ENCODE measurements at regions not wholly inside any gene's neighbourhood (a gene's known extent, or its start where the extent isn't known, plus 50 kb on each side); places are given as distances from the start of the nearest gene placed in this dataset.

DNA sequence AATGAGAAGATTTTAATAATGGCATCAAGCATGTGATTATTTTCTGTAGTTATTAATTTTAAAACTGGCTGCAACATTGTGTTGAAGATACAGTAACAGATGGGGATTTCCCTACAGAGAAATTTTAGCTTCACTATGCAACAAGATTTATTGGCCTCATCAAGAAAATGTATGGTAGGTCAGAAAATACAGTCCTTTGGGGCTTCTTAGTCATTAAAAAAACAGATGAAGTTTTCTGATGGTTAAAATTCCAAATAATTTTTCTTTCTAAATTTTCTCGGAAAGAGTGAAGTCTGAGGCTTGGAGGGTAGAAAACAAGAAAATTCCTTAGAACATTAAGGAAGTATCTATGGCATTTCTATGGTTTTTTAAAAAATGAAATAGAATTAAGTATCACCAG lies 1790.8 kb upstream of the PCDH20 start:
- no peak for DNase-seq

DNA sequence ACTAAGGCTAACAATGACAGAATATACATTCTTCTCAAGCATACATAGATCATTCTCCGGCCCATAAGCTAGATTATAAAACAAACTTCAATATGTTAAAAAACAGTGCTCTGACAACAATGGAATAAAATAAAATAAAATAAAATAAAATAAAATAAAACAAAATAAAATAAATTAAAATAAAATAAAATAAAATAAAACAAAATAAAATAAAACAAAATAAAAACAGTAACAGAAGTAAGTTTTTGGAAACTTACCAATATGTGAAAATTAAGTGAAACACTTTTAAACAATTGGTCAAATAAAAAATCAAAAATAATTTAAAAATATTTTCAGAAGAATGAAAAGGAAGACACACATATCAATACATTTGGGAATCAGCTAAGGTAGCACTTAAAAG lies 1785.8 kb upstream of the PCDH20 start:
- DNase-seq, result no peak

DNA sequence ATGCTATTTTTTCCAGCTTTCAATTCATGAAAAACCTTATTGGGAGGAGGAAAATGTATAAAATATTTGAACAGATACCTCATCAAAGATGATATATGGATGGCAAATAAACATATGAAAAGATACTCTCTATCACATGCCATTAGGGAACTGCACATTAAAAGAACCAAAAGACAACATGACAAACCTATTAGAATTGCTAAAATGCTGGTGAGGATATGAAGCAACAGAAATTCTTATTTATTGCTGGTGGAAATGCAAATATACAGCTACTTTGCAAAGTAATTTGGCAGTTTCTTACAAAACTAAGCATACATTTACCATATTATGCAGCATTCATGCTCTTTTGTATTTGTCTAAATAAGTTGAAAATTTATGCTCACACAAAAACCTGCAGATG lies 1783.9 kb upstream of the PCDH20 start:
- no peak for DNase-seq

DNA sequence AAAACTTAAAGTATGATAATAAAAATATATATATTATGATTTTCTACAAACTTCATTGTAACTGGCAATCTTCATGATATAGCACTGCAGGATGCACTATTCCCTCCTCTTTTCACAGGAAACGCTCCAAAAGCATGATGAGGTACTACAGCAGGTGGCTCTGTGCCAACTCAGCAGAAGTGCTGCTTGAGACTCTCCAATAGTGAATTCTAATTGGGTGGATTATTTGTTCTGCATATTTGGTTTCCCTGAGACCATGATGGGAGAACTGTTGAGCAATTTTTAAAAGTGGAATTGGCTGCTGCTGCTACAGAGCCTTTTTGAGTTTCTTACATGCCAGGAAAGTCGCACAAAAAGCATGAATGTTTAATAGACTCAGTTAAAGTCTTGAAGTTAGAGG lies 1782.4 kb upstream of the PCDH20 start:
- DNase-seq, result no peak

DNA sequence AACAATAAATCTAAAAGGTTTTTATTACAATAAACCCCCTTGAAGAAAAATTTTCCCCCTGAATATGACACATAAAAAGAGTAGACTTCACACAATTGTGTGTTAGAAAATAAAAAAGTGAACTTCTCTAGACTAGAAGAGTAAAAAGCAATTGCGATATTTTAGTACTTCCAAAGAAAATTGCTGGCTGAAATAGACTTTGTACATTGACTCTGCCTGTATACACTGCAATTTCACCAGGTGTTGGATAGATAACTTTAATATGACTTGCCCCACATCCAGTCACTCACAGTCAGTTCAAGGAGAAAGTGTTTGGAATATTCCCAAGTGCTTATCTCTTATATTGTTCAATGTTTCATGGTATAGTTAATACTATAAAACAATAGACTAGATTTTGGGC lies 1780.1 kb upstream of the PCDH20 start:
- no peak for DNase-seq

DNA sequence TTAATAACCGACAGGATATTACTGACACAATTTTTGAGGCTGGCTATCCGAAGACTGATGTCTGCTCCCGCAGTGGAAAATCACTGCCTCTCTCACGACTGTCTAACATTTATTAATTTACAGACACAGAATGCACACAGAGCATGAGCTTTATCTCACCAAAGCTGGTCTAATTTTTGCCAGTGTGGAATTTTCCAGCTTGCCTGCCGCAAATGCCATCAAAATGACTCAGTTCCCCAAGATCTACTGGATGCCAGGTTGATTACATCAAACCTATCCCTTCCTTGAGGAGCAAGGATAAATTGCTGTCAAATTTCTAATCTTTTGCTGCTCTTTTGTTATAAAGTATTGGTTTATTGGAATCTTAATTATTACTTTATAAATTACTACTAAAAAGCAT lies 1775.1 kb upstream of the PCDH20 start:
- peak; percentile 80 for DNase-seq

DNA sequence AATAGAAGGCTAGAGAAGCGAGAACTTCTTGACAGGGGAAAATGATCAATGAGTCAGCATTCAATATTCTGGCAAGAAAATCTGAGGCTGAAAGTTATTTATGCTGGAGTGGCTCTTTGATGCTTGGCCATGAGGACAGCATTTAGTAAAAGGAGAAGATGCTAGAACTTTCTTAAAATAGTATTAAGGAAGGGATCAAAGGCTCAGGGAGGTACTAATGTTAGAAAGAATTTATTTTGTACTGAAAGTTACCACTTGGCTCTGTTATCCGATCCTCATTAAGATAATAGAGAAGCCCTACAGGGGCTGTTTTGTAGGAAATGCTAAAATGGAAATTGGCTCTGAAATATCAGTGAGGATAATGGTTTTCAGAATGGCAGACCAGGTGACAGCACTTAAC lies 1774.6 kb upstream of the PCDH20 start:
- DNase-seq, result no peak

DNA sequence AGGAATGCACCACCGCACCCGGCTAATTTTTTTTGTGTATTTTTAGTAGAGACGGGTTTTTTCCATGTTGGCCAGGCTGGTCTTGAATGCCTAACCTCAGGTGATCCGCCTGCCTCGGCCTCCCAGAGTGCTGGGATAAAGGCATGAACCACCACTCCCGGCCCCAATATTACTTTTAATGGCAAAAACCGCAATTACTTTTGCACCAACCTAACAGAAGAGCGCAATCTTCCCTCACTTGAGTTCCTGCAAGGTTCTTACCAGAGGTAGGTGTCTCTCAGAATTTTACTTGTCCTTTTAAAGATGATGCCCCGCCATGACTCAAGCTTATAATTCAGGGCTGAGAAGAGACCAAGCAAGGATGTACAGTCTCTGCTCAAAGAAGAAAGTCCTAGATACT lies 1774.1 kb upstream of the PCDH20 start:
- no peak for DNase-seq

DNA sequence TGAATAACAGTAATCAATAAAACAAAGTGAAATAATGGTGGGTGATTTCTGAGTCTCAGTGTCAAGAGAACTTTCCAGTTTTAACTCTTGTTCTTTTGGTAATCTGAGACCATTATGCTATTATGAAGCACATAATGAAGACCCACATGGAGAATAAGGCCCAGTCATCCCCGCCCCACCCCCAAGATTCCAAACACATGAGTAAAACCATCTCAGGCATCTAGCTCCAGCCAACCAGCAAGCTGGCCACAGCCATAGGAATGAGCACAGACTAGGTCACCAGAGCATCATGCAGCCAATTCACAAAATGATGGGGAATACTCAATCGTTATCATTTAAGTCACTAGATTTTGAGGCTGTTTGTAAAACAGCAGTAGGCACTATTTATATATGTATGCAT lies 1769.0 kb upstream of the PCDH20 start:
- DNase-seq, result peak; percentile 94

DNA sequence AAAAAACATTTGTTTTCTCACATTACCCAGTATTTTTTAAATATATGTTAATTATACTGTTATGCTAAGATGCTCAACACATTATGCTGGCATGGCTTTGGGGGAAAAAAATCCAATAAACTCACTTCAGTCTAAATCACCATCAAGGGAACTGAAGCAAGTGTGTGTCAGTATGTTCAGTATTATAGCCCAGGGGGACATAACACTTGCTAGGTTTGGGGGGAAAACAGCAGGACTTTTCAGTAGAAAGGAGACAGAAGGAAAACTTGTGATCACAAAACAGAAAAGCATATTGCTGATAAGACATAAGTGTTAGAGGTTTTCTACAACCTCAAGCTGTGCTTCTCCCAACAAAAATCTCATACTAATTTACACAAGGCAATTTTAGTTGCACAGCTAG lies 1759.9 kb upstream of the PCDH20 start:
- DNase-seq, result no peak

DNA sequence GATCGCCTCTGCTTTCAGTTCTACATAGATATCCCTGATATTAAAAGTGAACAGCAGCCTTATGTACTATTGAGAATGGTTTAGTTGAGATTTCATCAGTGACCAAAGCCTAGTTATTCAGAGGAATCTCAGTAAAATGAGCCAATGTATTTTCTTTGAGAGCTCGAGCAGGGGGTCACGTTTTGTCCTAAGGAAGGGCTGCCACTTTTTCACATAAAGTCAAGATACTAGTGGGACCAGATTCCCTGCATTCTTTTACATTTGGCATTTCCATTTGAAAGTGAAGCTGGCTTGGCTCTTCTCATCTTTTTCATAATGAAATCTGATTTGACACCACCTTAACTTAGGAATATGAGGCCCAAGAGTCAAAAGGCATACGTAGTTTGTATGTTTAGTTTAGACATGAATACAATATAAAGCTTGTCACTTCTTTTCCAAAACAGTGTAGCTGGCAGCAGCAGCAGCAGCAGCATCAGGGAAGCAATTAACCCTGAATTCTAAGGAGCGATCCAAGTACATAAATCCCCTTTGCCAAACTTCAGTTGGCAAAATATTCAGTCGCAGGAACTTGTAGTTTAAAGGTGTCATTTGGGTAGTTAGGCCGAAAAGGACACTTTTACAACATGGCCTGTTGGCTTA lies 1752.2 kb upstream of the PCDH20 start:
- no peak for DNase-seq

DNA sequence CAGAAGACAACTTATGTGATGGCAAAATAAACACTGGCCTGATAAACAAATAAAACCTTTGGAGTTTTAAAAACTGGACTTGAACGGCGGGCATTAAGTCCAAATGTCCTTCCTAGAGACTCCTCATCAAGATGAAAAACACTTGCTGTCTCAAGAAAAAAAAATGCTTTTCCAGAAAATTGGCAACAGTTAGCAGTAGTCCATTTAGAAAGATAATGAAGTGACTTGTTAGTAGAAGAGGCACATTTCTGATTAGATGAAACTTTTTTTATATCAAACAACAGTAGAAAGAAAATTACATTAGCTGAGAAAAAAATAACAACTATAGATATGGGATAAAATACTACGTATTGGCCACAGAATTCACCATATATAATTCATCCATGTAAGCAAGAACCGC lies 1750.7 kb upstream of the PCDH20 start:
- DNase-seq, result no peak

DNA sequence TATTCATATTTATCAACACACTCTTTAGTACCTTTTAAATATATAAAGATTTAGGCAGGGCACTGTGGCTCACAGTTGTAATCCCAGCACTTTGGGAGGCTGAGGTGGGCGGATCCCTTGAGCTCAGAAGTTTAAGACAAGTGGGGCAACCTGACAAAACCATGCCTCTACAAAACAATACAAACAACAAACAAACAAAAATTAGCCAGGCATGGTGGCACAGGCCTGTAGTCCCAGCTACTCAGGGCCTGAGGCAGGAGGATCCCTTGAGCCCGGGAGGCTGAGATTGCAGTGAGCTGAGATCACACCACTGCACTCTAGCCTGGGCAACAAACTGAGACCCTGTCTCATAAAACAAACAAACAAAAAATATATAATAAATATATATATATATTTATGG lies 1748.3 kb upstream of the PCDH20 start:
- DNase-seq, result peak; percentile 68

DNA sequence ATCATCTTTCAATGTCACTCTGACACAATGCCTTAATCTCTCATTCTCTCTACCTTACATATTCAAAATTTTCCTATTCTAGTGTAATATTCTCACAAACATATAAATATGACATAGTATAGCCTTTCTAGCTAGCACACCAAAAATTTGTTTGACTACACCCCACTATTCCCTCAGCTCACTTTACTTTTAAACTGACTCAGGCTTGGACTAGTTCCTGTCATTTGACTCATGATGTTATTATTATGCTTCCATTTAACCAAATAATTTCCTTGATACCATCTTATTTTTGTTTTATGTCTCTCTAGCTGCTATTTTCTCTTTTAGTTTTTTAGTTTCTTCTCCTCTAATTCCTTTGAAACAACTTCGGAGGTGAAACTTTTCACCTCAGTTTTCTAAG lies 1745.6 kb upstream of the PCDH20 start:
- no peak for DNase-seq

DNA sequence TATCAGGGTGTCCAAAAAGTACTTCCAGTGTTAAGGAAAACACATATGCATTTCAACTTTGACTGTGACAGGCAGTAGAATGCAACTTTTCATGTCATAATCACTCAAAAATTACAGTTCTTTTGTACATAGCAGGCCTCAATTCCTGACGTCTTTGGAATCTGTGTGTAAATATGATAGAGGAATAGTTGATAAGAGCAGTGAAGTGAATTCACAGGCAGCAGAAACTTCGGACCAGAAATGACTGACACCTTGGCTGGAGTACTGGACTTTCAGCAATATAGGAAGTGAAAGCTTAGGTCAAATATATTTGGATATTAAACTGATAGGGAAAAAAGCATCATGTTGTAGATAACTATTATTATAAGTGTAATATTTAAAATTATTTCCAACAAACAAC lies 1741.2 kb upstream of the PCDH20 start:
- no peak for DNase-seq

DNA sequence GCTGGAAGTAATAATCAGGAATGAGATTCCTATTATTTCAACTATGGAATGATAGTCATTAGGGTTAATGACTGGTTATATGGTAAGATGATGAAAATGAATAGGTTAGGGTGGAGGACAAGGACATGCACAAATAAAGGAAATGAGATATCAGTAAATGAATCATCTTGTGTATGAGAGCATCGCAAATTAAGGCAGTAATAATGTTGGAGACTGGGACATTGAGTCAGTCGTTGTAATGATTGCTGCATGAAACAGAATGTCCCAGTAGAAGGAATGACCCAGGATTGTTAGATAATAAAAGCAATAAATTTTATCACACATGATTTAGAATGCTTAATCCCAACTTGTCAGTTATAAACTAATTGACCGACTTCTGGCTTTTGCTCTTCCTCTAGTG lies 1733.7 kb upstream of the PCDH20 start:
- no peak for DNase-seq

DNA sequence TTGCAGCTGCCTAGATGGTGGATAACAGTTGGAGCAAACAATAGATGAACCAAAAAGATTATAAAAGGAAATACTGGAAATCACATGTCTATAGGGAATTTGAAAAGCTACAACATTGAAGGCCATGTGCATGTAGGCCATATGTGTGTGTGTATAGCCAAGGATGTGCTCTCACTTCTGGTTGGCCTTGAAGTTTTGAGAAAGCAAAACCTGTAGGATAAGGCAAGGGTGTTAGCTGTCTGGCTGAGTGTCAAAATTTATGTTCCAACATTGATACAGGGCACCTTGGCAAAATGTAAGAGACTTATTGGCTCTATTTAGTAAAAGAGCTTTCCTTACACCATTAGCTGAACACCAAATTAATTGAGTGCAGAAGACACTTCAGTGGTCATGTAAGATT lies 1723.6 kb upstream of the PCDH20 start:
- DNase-seq, result no peak

DNA sequence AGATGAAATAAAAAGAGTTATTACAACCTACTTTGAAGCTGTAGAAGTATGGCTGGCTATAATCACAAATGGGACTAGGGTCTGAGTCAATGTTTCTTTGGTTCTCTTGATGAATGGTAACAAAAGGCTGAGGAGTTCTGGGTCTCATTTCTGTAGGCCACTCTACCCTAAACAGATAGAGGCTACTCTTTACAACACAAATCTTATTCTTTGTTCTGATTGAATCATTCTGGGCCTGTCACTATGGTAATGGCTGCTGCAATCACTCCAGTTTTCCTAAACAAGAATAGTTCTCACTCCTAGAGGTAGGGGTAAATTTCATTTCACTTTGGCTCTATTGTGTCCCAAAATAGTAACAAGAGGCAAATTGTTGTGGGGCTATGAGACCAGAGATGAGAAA lies 1714.3 kb upstream of the PCDH20 start:
- DNase-seq, result no peak

DNA sequence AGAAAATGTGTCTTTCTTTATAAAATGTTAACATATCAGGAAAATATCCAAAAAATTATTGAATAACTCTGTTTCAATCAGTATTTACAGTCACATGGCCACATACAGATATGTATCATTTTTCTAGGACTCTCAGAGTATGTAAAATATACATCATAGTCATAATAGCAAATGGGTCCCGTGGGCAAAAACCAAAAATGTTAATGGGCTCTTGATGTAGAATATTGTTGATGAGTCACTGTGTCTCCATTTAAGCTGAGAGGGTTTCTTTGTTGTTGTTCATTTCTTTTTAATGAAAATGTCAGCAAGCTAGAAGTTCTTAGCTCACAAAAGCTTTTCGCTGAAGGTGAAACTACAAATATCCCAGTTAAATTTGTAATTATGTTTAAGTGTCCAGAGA lies 1713.1 kb upstream of the PCDH20 start:
- DNase-seq, result no peak

DNA sequence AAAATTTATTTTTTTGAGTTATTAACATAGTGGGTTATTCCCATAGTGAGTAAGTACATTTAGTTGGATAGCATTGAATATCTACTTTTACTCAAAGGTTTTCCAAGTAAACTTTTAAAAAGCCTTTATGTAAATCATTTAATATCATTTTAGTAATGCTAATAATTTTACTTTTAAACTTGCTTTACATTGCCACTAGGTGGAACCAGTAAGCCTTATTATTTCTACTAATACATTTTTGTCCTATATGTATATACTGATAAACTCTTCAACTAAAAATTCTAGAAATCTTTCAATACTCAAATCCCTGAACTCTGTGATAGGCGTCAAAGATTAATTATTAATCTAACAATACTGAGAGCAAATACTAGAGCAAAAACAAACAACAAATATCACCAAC lies 1709.2 kb upstream of the PCDH20 start:
- no peak for DNase-seq

DNA sequence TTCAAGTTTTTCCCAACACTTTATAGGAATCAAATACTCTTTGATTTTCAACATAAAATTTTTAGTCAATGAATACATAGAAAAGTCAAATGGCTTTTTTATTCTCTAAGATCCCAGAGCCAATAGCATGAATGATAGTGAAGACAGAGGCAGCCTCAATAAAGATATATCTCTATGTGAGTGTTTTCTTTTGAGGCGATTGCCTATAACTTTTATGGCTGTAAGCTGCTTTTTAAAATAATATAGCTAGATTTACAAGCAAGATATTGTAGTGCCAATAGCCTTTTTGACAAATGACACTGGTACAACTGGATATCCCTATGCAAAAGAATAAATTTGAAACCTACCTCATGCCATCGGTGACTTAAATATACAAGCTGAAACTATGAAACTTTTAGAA lies 1705.2 kb upstream of the PCDH20 start:
- DNase-seq, result no peak

DNA sequence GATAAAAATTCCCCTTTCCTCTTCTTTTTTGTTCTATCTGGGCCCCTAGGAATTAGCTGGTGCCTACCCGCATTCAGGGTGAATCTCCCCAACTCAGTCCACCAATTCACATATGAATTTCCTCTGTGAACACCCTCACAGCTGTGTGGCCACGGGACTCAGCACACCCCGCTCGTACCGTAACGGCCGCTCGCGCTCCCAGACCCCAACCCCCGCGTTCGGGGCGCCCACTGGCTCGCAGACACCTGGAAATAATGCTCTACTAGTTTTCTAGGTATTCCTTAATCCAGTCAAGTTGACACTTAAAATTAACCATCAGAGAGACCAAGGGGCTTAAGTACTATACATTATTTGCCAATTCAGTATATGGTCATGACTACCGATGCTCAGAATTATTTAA lies 1702.1 kb upstream of the PCDH20 start:
- DNase-seq, result no peak

DNA sequence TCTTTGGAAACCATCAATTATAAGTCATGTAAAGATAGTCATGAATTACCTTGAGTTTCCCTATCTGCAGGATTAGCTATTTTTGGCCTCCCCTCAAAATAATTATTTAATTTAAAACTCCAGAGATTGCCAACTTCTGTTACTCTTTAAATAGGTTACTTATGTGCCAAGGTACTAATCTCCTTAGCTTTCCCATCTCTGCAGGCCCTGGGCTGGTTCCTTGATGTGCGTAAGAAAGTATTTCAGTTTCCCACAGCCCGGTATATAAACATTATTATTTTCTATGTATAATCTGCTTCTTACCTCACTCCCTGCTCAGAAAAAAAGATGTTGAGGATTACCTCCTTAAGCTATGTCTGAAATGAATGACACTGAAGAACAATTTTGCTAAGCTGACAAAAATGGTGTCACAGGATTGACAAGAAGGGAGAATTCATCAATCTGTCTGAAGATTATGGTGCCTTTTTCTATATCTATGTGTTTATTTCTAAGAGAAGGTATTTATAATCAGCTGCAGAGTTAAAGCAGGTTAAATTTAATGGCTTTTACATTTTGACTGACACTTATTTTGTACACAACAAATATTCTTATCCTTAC lies 1697.2 kb upstream of the PCDH20 start:
- no peak for DNase-seq

DNA sequence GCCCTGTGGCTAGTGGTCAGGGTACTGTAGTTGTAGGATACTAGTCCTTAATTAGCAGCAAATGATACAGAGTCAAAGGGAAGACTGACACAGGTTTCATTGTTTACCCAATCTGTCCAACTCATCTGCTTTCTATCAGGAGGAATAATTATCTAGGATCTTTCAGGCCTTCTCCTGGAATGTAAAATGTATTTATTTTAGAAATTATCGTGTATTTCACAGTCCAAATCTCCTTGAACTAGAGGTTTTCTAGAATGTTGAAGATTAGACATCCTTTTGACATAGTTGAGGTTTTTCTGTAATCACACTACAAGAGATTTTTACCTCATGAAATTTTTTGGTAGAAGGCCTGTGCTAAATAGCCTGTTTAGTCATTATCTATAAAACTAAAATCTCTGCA lies 1694.8 kb upstream of the PCDH20 start:
- no peak for DNase-seq

DNA sequence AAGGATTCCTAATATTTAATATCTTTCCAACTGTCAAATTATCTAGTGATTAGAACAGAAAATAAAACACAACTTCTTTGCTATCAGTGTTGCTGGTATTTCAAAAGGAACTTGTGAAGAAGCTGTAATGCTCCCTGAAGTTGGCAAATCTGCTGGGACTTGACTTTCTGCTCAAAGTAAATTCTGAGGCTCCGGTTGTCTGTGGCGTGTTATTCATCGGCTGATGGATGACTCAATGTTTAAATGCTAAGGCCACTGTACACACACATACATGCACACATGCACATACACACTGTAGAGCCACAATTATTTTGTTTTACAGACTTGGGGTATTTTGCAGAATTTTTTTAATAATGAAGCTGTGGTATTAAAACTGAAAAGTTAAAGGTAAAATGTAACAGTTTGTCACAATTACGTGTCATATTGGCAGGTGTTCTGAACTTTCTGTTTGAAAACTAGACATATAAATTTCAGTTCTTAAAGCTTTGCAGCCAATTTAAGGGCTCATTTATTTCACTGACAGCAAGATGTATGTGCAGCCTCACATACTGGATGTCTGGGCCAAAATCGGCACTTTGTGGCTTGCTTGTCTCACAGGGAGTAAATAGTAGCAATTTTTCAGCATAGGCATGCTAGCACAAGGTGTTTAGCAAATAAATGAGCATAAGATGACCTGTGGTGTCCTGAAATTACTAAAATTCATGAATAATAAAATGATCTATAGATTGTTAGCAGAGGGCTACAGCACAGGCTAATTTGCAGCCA lies 1691.7 kb upstream of the PCDH20 start:
- no peak for DNase-seq
